Activated naive CD4-positive, alpha-beta T cell (primary cell): ENCODE measurements at regions not wholly inside any gene's neighbourhood (a gene's known extent, or its start where the extent isn't known, plus 50 kb on each side); places are given as distances from the start of the nearest gene placed in this dataset.

ENCODE experiments used
- DNase-seq, 4 experiments: peaks; one replicate each; lab custom pipeline; 2025; lab: John Stamatoyannopoulos, UW

- no peak for DNase-seq
Measured at GRCh38 chr5:56513141-56513540, 280.0 kb upstream of the ANKRD55 start.

GRCh38 chr5:56512313-56512996, 279.3 kb upstream of the ANKRD55 start:
- no peak for DNase-seq

- no peak for DNase-seq
Measured at GRCh38 chr5:56511326-56511841, 278.3 kb upstream of the ANKRD55 start.

- no peak for DNase-seq
Measured at GRCh38 chr5:56508249-56508648, 275.1 kb upstream of the ANKRD55 start.

- DNase-seq, result no peak
Measured at GRCh38 chr5:56507351-56507930, 274.3 kb upstream of the ANKRD55 start.

- DNase-seq, result no peak
Measured at GRCh38 chr5:56506211-56506965, 273.3 kb upstream of the ANKRD55 start.

- no peak for DNase-seq
Measured at GRCh38 chr5:56503929-56504328, 270.8 kb upstream of the ANKRD55 start.

- DNase-seq, result no peak
Measured at GRCh38 chr5:56501781-56502557, 268.8 kb upstream of the ANKRD55 start.

- DNase-seq, result no peak
Measured at GRCh38 chr5:56499901-56500300, 266.8 kb upstream of the ANKRD55 start.

- no peak for DNase-seq
Measured at GRCh38 chr5:56499491-56499890, 266.4 kb upstream of the ANKRD55 start.

GRCh38 chr5:56498759-56499395, 265.7 kb upstream of the ANKRD55 start:
- DNase-seq, result no peak

GRCh38 chr5:56496581-56497063, 263.5 kb upstream of the ANKRD55 start:
- no peak for DNase-seq

- no peak for DNase-seq
Measured at GRCh38 chr5:56494300-56494731, 261.2 kb upstream of the ANKRD55 start.

GRCh38 chr5:56493766-56494165, 260.6 kb upstream of the ANKRD55 start:
- DNase-seq, result no peak

GRCh38 chr5:56493308-56493707, 260.2 kb upstream of the ANKRD55 start:
- DNase-seq, result no peak

- DNase-seq, result no peak
Measured at GRCh38 chr5:56492812-56493211, 259.7 kb upstream of the ANKRD55 start.

- DNase-seq, result peak in 3 of 4 experiments; percentile 3 to 56 (median 22)
Measured at GRCh38 chr5:56490971-56491468, 257.9 kb upstream of the ANKRD55 start.

- DNase-seq, result no peak
Measured at GRCh38 chr5:56489272-56489671, 256.1 kb upstream of the ANKRD55 start.

- no peak for DNase-seq
Measured at GRCh38 chr5:56487528-56488115, 254.5 kb upstream of the ANKRD55 start.

GRCh38 chr5:56482363-56482762, 249.2 kb upstream of the ANKRD55 start:
- DNase-seq, result no peak
